ENCODE measurements at regions not wholly inside any gene's neighbourhood (a gene's known extent, or its start where the extent isn't known, plus 50 kb on each side); places are given as distances from the start of the nearest gene placed in this dataset.

DNA sequence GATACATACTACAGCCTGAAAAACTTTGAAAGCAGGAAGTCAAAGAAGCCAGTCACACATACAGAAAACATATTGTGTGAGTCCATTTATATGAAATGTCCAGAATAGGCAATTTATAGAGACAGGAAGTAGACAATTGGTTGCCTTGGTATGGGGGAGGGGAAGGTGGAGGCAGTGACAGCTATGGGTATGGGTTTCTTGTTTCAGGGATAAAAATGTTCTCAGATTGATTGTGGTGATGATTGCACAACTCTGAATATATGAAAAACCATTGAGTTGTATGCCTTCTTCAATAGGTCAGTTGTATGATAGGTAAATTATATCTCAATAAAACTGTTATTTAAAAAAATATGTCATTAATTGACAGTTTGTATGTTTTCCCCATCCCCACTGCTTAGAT, 137.6 kb downstream of the SNX19 start:
- Histone ChIP-seq H3K4me3 (ENCODE audit: low read depth, low read length) (no peak overlapping the region), H3K27me3 (ENCODE audit: control insufficient read depth, insufficient read depth, low read length) (no peaks in the 10 kb centered on the region), H3K27ac (ENCODE audit: low read depth, low read length) (no peak overlapping the region), H3K9ac (ENCODE audit: low read length) (no peak overlapping the region), H3K36me3 (ENCODE audit: control insufficient read depth, insufficient read depth, low read length) (no peaks in the 10 kb centered on the region), H3K4me1 (ENCODE audit: control insufficient read depth, insufficient read depth, low read length) (peaks cover 21% of the 10 kb centered on the region), H3K9me3 (ENCODE audit: control insufficient read depth, insufficient read depth, low read depth, low read length) (peaks cover 6% of the 10 kb centered on the region; the same call in 1 of the 2 replicates)

DNA sequence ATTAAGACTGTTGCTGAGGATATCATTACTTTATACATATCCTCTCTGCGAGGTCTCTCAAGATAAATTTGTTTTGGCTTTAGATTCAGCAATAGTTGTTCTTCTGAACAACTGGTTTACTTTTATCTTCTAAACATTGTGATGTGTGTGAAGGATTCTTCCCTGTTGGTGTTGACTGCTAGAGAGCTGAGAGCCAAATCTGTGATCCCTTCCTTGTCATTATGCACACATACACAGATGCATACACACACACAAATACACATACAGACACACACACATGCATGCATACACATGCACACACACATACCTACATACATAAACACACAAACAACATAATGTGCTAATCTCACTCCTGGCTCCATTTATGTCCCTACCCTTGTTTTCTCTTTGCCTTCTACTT, 137.0 kb downstream of the SNX19 start:
- Histone ChIP-seq H3K9ac (ENCODE audit: low read length) (no peak overlapping the region), H3K4me1 (ENCODE audit: control insufficient read depth, insufficient read depth, low read length) (peaks cover 21% of the 10 kb centered on the region), H3K36me3 (ENCODE audit: control insufficient read depth, insufficient read depth, low read length) (no peaks in the 10 kb centered on the region), H3K27ac (ENCODE audit: low read depth, low read length) (no peak overlapping the region), H3K4me3 (ENCODE audit: low read depth, low read length) (no peak overlapping the region), H3K9me3 (ENCODE audit: control insufficient read depth, insufficient read depth, low read depth, low read length) (peaks cover 10% of the 10 kb centered on the region; the same call in 1 of the 2 replicates), H3K27me3 (ENCODE audit: control insufficient read depth, insufficient read depth, low read length) (no peaks in the 10 kb centered on the region)

DNA sequence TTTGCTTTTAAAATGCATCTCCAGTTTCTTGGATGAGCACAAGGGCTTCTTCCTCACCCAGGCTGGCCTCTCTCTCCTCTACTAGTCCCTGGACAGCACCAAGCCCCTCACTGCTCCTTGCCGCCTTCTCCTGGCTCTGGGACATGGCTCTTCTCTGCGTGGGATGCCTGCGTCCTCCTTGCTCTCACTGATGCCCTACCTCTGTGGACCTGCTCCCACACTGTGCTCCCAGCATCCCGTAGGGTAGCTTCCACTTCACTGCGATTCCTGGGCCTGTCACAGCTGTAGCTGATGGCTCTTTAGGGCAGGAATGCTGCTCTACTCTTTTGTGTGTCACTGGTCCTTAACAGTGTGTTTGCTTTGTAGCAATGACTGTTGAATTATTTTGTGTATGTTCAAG, 136.3 kb downstream of the SNX19 start:
- H3K9ac ChIP-seq (ENCODE audit: low read length), result no peak overlapping the region
- no peaks in the 10 kb centered on the region for H3K36me3 ChIP-seq (ENCODE audit: control insufficient read depth, insufficient read depth, low read length)
- H3K4me3 ChIP-seq (ENCODE audit: low read depth, low read length), result no peak overlapping the region
- no peaks in the 10 kb centered on the region for H3K27me3 ChIP-seq (ENCODE audit: control insufficient read depth, insufficient read depth, low read length)
- H3K4me1 ChIP-seq (ENCODE audit: control insufficient read depth, insufficient read depth, low read length), result peaks cover 21% of the 10 kb centered on the region
- H3K27ac ChIP-seq (ENCODE audit: low read depth, low read length), result no peak overlapping the region
- peaks cover 10% of the 10 kb centered on the region; the same call in 1 of the 2 replicates for H3K9me3 ChIP-seq (ENCODE audit: control insufficient read depth, insufficient read depth, low read depth, low read length)

DNA sequence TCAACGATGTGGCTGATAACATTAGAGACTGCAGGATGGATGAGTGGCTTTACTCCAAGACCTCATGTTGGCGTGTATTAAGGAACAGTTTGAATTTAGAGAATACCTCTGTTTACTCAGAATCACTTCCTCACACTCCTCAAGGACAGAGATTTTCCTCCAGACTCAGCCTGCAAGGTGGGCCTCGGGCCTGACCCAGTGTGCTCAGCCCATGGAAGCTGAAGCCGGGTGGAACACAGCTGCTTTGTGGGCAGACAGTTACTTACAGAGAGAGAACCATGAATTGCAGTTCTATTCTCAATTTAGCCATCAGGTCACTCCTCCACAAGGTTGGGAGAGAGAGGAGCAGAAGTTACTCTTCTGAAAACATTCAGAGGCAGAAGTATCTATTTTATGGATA, 135.8 kb downstream of the SNX19 start:
- H3K27me3 ChIP-seq (ENCODE audit: control insufficient read depth, insufficient read depth, low read length), result no peaks in the 10 kb centered on the region
- peaks cover 21% of the 10 kb centered on the region for H3K4me1 ChIP-seq (ENCODE audit: control insufficient read depth, insufficient read depth, low read length)
- H3K27ac ChIP-seq (ENCODE audit: low read depth, low read length), result no peak overlapping the region
- H3K36me3 ChIP-seq (ENCODE audit: control insufficient read depth, insufficient read depth, low read length), result no peaks in the 10 kb centered on the region
- no peak overlapping the region for H3K9ac ChIP-seq (ENCODE audit: low read length)
- peaks cover 10% of the 10 kb centered on the region; the same call in 1 of the 2 replicates for H3K9me3 ChIP-seq (ENCODE audit: control insufficient read depth, insufficient read depth, low read depth, low read length)
- H3K4me3 ChIP-seq (ENCODE audit: low read depth, low read length), result no peak overlapping the region

- Histone ChIP-seq H3K4me3 (ENCODE audit: low read depth, low read length) (no peak overlapping the region), H3K36me3 (ENCODE audit: control insufficient read depth, insufficient read depth, low read length) (no peaks in the 10 kb centered on the region), H3K9ac (ENCODE audit: low read length) (no peak overlapping the region), H3K4me1 (ENCODE audit: control insufficient read depth, insufficient read depth, low read length) (peaks cover 34% of the 10 kb centered on the region), H3K9me3 (ENCODE audit: control insufficient read depth, insufficient read depth, low read depth, low read length) (peaks cover 10% of the 10 kb centered on the region; the same call in 1 of the 2 replicates), H3K27ac (ENCODE audit: low read depth, low read length) (no peak overlapping the region), H3K27me3 (ENCODE audit: control insufficient read depth, insufficient read depth, low read length) (no peaks in the 10 kb centered on the region)
These were observed 134.3 kb downstream of the SNX19 start for GRCh38 chr11:130781931-130782330.

- Histone ChIP-seq H3K9me3 (ENCODE audit: control insufficient read depth, insufficient read depth, low read depth, low read length) (peaks cover 9% of the 10 kb centered on the region; the same call in 1 of the 2 replicates), H3K9ac (ENCODE audit: low read length) (no peak overlapping the region), H3K4me3 (ENCODE audit: low read depth, low read length) (no peak overlapping the region), H3K27me3 (ENCODE audit: control insufficient read depth, insufficient read depth, low read length) (no peaks in the 10 kb centered on the region), H3K27ac (ENCODE audit: low read depth, low read length) (no peak overlapping the region), H3K36me3 (ENCODE audit: control insufficient read depth, insufficient read depth, low read length) (no peaks in the 10 kb centered on the region), H3K4me1 (ENCODE audit: control insufficient read depth, insufficient read depth, low read length) (peaks cover 34% of the 10 kb centered on the region)
These were observed 133.7 kb downstream of the SNX19 start for GRCh38 chr11:130782361-130783222.

DNA sequence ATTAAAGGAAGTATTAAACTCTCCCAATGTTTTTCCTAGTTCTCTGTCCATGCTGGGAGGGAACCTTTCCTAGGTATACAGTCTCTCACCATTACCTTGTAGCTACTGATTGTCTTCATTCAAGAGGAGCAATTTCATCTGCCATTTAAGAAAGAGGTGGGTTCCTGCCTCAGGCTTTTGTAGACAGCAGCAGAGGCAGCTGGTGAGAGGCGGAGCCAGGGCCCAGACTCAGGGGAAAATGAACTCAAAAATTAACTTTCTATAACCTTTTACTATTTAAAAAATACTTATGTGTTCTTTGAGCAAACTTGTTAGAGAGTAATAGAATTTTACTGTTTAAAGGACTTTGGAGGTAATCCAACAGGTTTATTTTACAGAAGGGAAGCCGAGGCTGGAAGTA, 133.0 kb downstream of the SNX19 start:
- no peak overlapping the region for H3K9ac ChIP-seq (ENCODE audit: low read length)

DNA sequence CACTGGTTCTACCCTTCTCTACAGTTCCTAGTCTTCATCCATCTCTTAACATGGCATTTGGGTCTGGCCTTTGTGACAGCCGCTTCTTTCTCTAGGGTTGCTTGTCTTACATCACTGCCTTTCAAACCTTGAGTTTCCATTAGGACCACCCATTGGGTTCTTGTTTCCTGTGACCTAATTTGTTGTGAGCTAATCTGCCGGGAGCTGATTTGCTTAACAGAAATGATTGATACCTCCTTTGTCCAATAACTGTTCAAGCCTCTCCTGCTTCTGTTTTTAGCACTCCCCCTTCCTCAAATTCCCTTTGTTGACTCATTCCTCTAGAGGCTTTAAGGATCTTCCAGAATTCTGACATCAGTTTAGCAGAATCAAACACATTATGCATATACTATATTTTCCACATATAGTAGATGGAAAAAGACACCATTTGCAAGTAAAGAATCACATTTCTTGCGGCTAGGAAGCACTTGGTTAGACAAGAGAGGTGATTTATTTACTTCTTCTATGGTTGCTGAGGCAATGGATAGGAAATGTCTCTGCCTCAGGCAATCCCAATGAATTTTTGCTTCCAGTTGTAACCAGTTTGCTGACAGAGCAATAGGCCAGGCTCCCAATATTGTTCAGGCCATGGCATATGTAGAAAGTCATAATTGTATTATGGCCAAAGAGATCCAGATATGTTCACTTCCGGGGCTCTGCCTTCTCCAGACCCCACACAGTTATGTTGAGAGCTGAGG, 130.7 kb downstream of the SNX19 start:
- no peaks in the 10 kb centered on the region for H3K36me3 ChIP-seq (ENCODE audit: control insufficient read depth, insufficient read depth, low read length)
- H3K4me3 ChIP-seq (ENCODE audit: low read depth, low read length), result no peak overlapping the region
- no peak overlapping the region for H3K27ac ChIP-seq (ENCODE audit: low read depth, low read length)
- no peak overlapping the region for H3K9ac ChIP-seq (ENCODE audit: low read length)
- H3K4me1 ChIP-seq (ENCODE audit: control insufficient read depth, insufficient read depth, low read length), result peaks cover 34% of the 10 kb centered on the region
- H3K27me3 ChIP-seq (ENCODE audit: control insufficient read depth, insufficient read depth, low read length), result no peaks in the 10 kb centered on the region
- peaks cover 14% of the 10 kb centered on the region; the same call in 1 of the 2 replicates for H3K9me3 ChIP-seq (ENCODE audit: control insufficient read depth, insufficient read depth, low read depth, low read length)

More for the DNA sequence above, 133.0 kb downstream of the SNX19 start:
- Histone ChIP-seq H3K27ac (ENCODE audit: low read depth, low read length) (no peak overlapping the region), H3K4me3 (ENCODE audit: low read depth, low read length) (no peak overlapping the region), H3K9me3 (ENCODE audit: control insufficient read depth, insufficient read depth, low read depth, low read length) (peaks cover 4% of the 10 kb centered on the region; the same call in 1 of the 2 replicates), H3K4me1 (ENCODE audit: control insufficient read depth, insufficient read depth, low read length) (peaks cover 34% of the 10 kb centered on the region), H3K27me3 (ENCODE audit: control insufficient read depth, insufficient read depth, low read length) (no peaks in the 10 kb centered on the region), H3K36me3 (ENCODE audit: control insufficient read depth, insufficient read depth, low read length) (no peaks in the 10 kb centered on the region)

GRCh38 chr11:130786586-130786985, 129.7 kb downstream of the SNX19 start:
- H3K4me1 ChIP-seq (ENCODE audit: control insufficient read depth, insufficient read depth, low read length), result peaks cover 30% of the 10 kb centered on the region
- H3K27ac ChIP-seq (ENCODE audit: low read depth, low read length), result no peak overlapping the region
- H3K9ac ChIP-seq (ENCODE audit: low read length), result no peak overlapping the region
- H3K36me3 ChIP-seq (ENCODE audit: control insufficient read depth, insufficient read depth, low read length), result no peaks in the 10 kb centered on the region
- no peak overlapping the region for H3K4me3 ChIP-seq (ENCODE audit: low read depth, low read length)
- H3K9me3 ChIP-seq (ENCODE audit: control insufficient read depth, insufficient read depth, low read depth, low read length), result peaks cover 14% of the 10 kb centered on the region; the same call in 1 of the 2 replicates
- H3K27me3 ChIP-seq (ENCODE audit: control insufficient read depth, insufficient read depth, low read length), result no peaks in the 10 kb centered on the region

- Histone ChIP-seq H3K27me3 (ENCODE audit: control insufficient read depth, insufficient read depth, low read length) (no peaks in the 10 kb centered on the region), H3K4me1 (ENCODE audit: control insufficient read depth, insufficient read depth, low read length) (peaks cover 25% of the 10 kb centered on the region), H3K27ac (ENCODE audit: low read depth, low read length) (no peak overlapping the region), H3K4me3 (ENCODE audit: low read depth, low read length) (no peak overlapping the region), H3K9ac (ENCODE audit: low read length) (no peak overlapping the region), H3K36me3 (ENCODE audit: control insufficient read depth, insufficient read depth, low read length) (no peaks in the 10 kb centered on the region), H3K9me3 (ENCODE audit: control insufficient read depth, insufficient read depth, low read depth, low read length) (peaks cover 14% of the 10 kb centered on the region; the same call in 1 of the 2 replicates)
These were observed 129.1 kb downstream of the SNX19 start for GRCh38 chr11:130787092-130787616.

Data from HUES6 (cell line).